Erythroblast (primary cell): ENCODE measurements at regions not wholly inside any gene's neighbourhood (a gene's known extent, or its start where the extent isn't known, plus 50 kb on each side); places are given as distances from the start of the nearest gene placed in this dataset.

Experiments used
- GATA1 ChIP-seq: IDR thresholded peaks from 2 replicates; pipeline ENCODE4 v1.6.1; 2011; ENCODE audit warnings: low read depth, mild to moderate bottlenecking, control low read depth, low read length, moderate library complexity
- POLR2A ChIP-seq: IDR thresholded peaks from 2 replicates; pipeline ENCODE4 v1.6.1; 2011; ENCODE audit warnings: mild to moderate bottlenecking, low read length

- TF ChIP-seq POLR2A (no peak), GATA1 (no peak)
These were observed 1455.1 kb upstream of the CDH9 start for GRCh38 chr5:28493456-28493855.
